ENCODE measurements at regions not wholly inside any gene's neighbourhood (a gene's known extent, or its start where the extent isn't known, plus 50 kb on each side); places are given as distances from the start of the nearest gene placed in this dataset.

- no peak overlapping the region for H3K27ac ChIP-seq
- TF ChIP-seq ZFX (IDR thresholded peaks at IDR 0.05; ENCODE audit: borderline replicate concordance) = no peak
- no peak for TF ChIP-seq CTCF (IDR thresholded peaks at IDR 0.05)
These were observed 567.6 kb upstream of the ADAMTS16 start for GRCh38 chr5:4572311-4573100.

- H3K27ac ChIP-seq = no peak overlapping the region
- TF ChIP-seq CTCF (IDR thresholded peaks at IDR 0.05) = no peak
- TF ChIP-seq ZFX (IDR thresholded peaks at IDR 0.05; ENCODE audit: borderline replicate concordance) = no peak
These were observed 564.5 kb upstream of the ADAMTS16 start for GRCh38 chr5:4575608-4576007.

GRCh38 chr5:4576161-4576748, 563.9 kb upstream of the ADAMTS16 start:
- H3K27ac ChIP-seq = no peak overlapping the region

GRCh38 chr5:4576908-4577307, 563.2 kb upstream of the ADAMTS16 start:
- no peak overlapping the region for H3K27ac ChIP-seq
- TF ChIP-seq CTCF (IDR thresholded peaks at IDR 0.05) = no peak
- no peak for TF ChIP-seq ZFX (IDR thresholded peaks at IDR 0.05; ENCODE audit: borderline replicate concordance)

More at GRCh38 chr5:4576161-4576748, 563.9 kb upstream of the ADAMTS16 start:
- TF ChIP-seq ZFX (IDR thresholded peaks at IDR 0.05; ENCODE audit: borderline replicate concordance) (no peak), CTCF (IDR thresholded peaks at IDR 0.05) (no peak)

- H3K27ac ChIP-seq = no peak overlapping the region
These were observed 560.5 kb upstream of the ADAMTS16 start for GRCh38 chr5:4579679-4580078.

GRCh38 chr5:4580772-4581171, 559.4 kb upstream of the ADAMTS16 start:
- H3K27ac ChIP-seq = no peak overlapping the region
- no peak for TF ChIP-seq CTCF (IDR thresholded peaks at IDR 0.05)
- no peak for TF ChIP-seq ZFX (IDR thresholded peaks at IDR 0.05; ENCODE audit: borderline replicate concordance)

More at GRCh38 chr5:4579679-4580078, 560.5 kb upstream of the ADAMTS16 start:
- TF ChIP-seq ZFX (IDR thresholded peaks at IDR 0.05; ENCODE audit: borderline replicate concordance) (no peak), CTCF (IDR thresholded peaks at IDR 0.05) (no peak)

GRCh38 chr5:4581289-4581688, 558.8 kb upstream of the ADAMTS16 start:
- TF ChIP-seq CTCF (IDR thresholded peaks at IDR 0.05) (no peak), ZFX (IDR thresholded peaks at IDR 0.05; ENCODE audit: borderline replicate concordance) (no peak)
- H3K27ac ChIP-seq = no peak overlapping the region

Measured in 22Rv1 (cell line).